Right atrium auricular region (tissue), 2 donors: ENCODE measurements at regions not wholly inside any gene's neighbourhood (a gene's known extent, or its start where the extent isn't known, plus 50 kb on each side); places are given as distances from the start of the nearest gene placed in this dataset.

ENCODE experiments used
- DNase-seq: peaks from one replicate; pipeline ENCODE4 v3.0.0-alpha.2; 2019; ENCODE audit warnings: low spot score
- H3K27ac ChIP-seq, 2 donors: fragments of 200-600 bp; sonication (generic); 1 replicate in 1 of 2; 2 replicates in 1 of 2; pipeline ENCODE4 v1.5.1; 2016 to 2019
- H3K27me3 ChIP-seq, 2 donors: fragments of 200-600 bp; sonication (generic); one replicate each; pipeline versions ENCODE4 v1.5.1 to v1.6.0; 2017 to 2019
- H3K36me3 ChIP-seq: fragments of 200-600 bp; sonication (generic); one replicate; pipeline ENCODE4 v1.5.1; 2016
- H3K4me1 ChIP-seq, 2 donors: fragments of 200-600 bp; sonication (generic); one replicate each; pipeline versions ENCODE4 v1.5.1 to v1.6.0; 2017 to 2019
- H3K4me3 ChIP-seq, 2 donors: fragments of 200-600 bp; sonication (generic); 1 replicate in 1 of 2; 2 replicates in 1 of 2; pipeline ENCODE4 v1.5.1; 2017 to 2019; ENCODE audit warnings: mild to moderate bottlenecking in 1 of 2, moderate library complexity in 1 of 2
- H3K9me3 ChIP-seq, 2 donors: fragments of 200-600 bp; sonication (generic); one replicate each; pipeline ENCODE4 v1.5.1; 2019
- TF ChIP-seq, protein P1 (sequence below), 2 donors: fragments of 200-600 bp; sonication (generic); IDR thresholded peaks; one replicate each; pipeline ENCODE4 v1.5.1; 2019; ENCODE audit warnings: antibody characterized with exemption in 2 of 2

- no peak for DNase-seq
- Histone ChIP-seq H3K4me1 (no peaks in the 10 kb centered on the region), H3K27ac (no peak overlapping the region), H3K27me3 (no peaks in the 10 kb centered on the region), H3K36me3 (no peaks in the 10 kb centered on the region), H3K4me3 (no peak overlapping the region), H3K9me3 (no peaks in the 10 kb centered on the region)
- TF ChIP-seq, protein P1, sequence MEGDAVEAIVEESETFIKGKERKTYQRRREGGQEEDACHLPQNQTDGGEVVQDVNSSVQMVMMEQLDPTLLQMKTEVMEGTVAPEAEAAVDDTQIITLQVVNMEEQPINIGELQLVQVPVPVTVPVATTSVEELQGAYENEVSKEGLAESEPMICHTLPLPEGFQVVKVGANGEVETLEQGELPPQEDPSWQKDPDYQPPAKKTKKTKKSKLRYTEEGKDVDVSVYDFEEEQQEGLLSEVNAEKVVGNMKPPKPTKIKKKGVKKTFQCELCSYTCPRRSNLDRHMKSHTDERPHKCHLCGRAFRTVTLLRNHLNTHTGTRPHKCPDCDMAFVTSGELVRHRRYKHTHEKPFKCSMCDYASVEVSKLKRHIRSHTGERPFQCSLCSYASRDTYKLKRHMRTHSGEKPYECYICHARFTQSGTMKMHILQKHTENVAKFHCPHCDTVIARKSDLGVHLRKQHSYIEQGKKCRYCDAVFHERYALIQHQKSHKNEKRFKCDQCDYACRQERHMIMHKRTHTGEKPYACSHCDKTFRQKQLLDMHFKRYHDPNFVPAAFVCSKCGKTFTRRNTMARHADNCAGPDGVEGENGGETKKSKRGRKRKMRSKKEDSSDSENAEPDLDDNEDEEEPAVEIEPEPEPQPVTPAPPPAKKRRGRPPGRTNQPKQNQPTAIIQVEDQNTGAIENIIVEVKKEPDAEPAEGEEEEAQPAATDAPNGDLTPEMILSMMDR (IDR thresholded peaks at IDR 0.05), result no peak
These were observed 191.0 kb downstream of the TANC2 start for GRCh38 chr17:63156986-63157385.

- Histone ChIP-seq H3K9me3 (no peaks in the 10 kb centered on the region), H3K4me3 (no peak overlapping the region), H3K4me1 (no peaks in the 10 kb centered on the region), H3K27me3 (no peaks in the 10 kb centered on the region), H3K36me3 (no peaks in the 10 kb centered on the region), H3K27ac (no peak overlapping the region)
- DNase-seq, result no peak
- TF ChIP-seq, protein P1 (IDR thresholded peaks at IDR 0.05), result no peak
These were observed 196.5 kb downstream of the TANC2 start for GRCh38 chr17:63162406-63163157.

DNA sequence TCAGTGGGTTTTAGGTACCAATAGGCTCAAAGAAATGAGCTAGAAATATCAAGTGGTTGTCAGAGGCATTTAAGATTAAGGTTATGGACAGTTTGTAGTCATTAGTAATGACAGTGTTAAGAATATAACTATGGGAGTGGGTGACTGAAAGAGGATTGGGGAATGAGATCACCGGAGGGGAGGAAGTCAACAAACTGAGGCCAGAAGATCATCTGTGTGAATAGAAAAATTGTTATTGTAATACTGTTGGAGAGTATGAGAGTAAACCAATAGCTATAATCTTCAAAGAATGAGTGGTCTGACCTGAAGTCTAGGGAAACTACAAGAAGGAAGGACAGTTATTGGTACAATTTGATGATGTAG lies 197.1 kb downstream of the TANC2 start:
- H3K27me3 ChIP-seq, result no peaks in the 10 kb centered on the region
- no peaks in the 10 kb centered on the region for H3K4me1 ChIP-seq
- H3K36me3 ChIP-seq, result no peaks in the 10 kb centered on the region
- H3K27ac ChIP-seq, result no peak overlapping the region
- no peaks in the 10 kb centered on the region for H3K9me3 ChIP-seq
- TF ChIP-seq, protein P1 (IDR thresholded peaks at IDR 0.05), result no peak
- no peak for DNase-seq
- H3K4me3 ChIP-seq, result no peak overlapping the region

- TF ChIP-seq, protein P1 (IDR thresholded peaks at IDR 0.05), result no peak
- no peaks in the 10 kb centered on the region for H3K36me3 ChIP-seq
- H3K27me3 ChIP-seq, result no peaks in the 10 kb centered on the region
- H3K4me1 ChIP-seq, result no peaks in the 10 kb centered on the region
- no peak overlapping the region for H3K27ac ChIP-seq
- no peaks in the 10 kb centered on the region for H3K9me3 ChIP-seq
- H3K4me3 ChIP-seq, result no peak overlapping the region
- no peak for DNase-seq
These were observed 199.4 kb downstream of the TANC2 start for GRCh38 chr17:63165400-63165799.

DNA sequence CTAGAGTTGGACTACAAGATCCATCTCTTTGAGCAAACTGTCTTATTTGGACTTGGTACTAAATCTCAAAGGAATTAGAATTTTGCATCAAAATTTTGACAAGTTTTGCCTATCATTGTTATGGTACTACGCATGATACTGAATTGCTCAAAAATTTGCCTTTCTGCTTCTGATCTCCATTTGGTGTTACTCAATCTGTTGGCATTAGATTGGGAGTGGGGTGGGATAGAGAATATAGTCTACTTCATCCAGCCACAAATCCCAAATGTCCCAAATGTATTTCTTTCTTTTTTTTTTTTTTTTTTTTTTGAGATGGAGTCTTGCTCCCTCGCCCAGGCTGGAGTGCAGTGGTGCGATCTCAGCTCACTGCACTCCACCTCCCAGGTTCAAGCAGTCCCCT lies 204.8 kb downstream of the TANC2 start:
- Histone ChIP-seq H3K4me1 (no peaks in the 10 kb centered on the region), H3K27ac (no peak overlapping the region), H3K4me3 (no peak overlapping the region), H3K36me3 (no peaks in the 10 kb centered on the region), H3K27me3 (no peaks in the 10 kb centered on the region), H3K9me3 (no peaks in the 10 kb centered on the region)
- no peak for DNase-seq
- TF ChIP-seq, protein P1 (IDR thresholded peaks at IDR 0.05), result no peak
